SJSA1 (cell line): ENCODE measurements at regions not wholly inside any gene's neighbourhood (a gene's known extent, or its start where the extent isn't known, plus 50 kb on each side); places are given as distances from the start of the nearest gene placed in this dataset.

ENCODE experiments used
- DNase-seq, 2 experiments: peaks; one replicate each; pipeline ENCODE4 v3.0.0-alpha.2; 2015 to 2020; ENCODE audit warnings: low spot score in 2 of 2, low read depth in 1 of 2
- H3K27ac ChIP-seq: fragments of 250-450 bp; sonication (Bioruptor Pico); 2 replicates; pipeline ENCODE4 v1.5.1; 2020; ENCODE audit warnings: mild to moderate bottlenecking, moderate library complexity
- H3K27me3 ChIP-seq: fragments of 250-450 bp; sonication (Bioruptor Pico); replicated peaks from 2 replicates; pipeline ENCODE4 v1.5.1; 2020; ENCODE audit warnings: mild to moderate bottlenecking, moderate library complexity
- H3K36me3 ChIP-seq: fragments of 250-450 bp; sonication (Bioruptor Pico); 2 replicates; pipeline ENCODE4 v1.5.1; 2020; ENCODE audit warnings: mild to moderate bottlenecking
- H3K4me1 ChIP-seq: fragments of 250-450 bp; sonication (Bioruptor Pico); replicated peaks from 2 replicates; pipeline ENCODE4 v1.6.1; 2021; ENCODE audit warnings: mild to moderate bottlenecking
- H3K4me3 ChIP-seq: fragments of 250-450 bp; sonication (Bioruptor Pico); 2 replicates; pipeline ENCODE4 v1.5.1; 2020; ENCODE audit warnings: mild to moderate bottlenecking
- H3K9me3 ChIP-seq: fragments of 250-450 bp; sonication (Bioruptor Pico); replicated peaks from 2 replicates; pipeline ENCODE4 v1.5.1; 2020; ENCODE audit warnings: mild to moderate bottlenecking

DNA sequence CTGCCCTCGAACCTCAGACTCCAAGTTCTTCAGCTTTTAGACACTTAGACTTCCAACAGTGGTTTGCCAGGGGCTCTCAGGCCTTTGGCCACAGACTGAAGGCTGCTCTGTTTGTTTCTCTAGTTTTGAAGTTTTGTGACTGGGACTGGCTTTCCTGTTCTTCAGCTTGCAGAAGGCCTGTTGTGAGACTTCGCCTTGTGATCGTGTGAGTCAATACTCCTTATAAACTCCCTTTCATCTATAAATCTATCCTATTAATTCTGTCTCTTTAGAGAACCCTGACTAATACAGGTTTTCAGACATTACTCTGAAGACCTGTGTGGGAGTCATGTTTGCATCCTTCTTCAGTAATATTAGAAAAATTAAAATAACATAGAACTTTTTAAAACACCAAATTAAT lies 289.1 kb downstream of the RMST start:
- Histone ChIP-seq H3K27ac (no peak overlapping the region), H3K9me3 (no peaks in the 10 kb centered on the region), H3K36me3 (no peaks in the 10 kb centered on the region), H3K27me3 (no peaks in the 10 kb centered on the region), H3K4me3 (no peak overlapping the region), H3K4me1 (no peaks in the 10 kb centered on the region)
- DNase-seq = no peak

DNA sequence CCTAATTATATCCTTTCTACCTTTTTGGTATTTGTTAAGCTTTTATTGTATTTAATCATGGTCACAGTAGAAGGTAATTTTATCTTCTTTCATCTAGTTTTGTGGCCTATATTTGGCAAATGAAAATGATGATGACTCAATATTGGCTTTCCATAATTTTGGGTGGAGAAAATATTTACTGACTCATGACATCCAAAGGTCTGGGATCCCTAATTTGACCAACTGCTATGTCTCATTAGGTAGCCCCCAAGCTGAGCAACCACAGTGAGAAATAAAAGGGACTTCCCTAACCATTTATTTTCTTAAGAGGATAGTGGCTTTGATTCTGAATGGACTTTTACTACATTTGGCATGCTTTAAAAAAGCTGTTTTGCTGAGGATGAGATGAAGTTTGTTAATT lies 289.5 kb downstream of the RMST start:
- no peak for DNase-seq
- Histone ChIP-seq H3K4me1 (no peaks in the 10 kb centered on the region), H3K9me3 (no peaks in the 10 kb centered on the region), H3K27ac (no peak overlapping the region), H3K27me3 (no peaks in the 10 kb centered on the region), H3K36me3 (no peaks in the 10 kb centered on the region), H3K4me3 (no peak overlapping the region)

DNA sequence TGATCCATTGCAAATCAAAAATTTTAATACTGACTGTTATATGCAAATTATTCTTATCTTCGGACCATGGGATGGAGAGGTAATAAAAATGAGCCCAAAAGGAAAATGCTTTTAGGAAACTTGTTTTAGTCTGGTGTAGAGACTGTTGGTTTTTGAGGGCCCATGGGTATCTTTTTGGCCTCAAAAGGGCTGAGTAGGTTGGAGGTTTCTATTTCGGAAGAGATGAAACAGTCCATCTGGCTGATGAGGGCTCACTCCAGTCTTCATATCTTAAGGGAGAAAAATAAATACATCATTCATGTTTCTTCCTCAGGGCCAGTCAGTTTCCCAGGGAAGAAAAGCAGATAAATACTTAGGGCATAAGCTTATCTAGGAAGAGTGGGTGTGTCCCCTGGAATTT lies 290.7 kb downstream of the RMST start:
- DNase-seq = no peak

DNA sequence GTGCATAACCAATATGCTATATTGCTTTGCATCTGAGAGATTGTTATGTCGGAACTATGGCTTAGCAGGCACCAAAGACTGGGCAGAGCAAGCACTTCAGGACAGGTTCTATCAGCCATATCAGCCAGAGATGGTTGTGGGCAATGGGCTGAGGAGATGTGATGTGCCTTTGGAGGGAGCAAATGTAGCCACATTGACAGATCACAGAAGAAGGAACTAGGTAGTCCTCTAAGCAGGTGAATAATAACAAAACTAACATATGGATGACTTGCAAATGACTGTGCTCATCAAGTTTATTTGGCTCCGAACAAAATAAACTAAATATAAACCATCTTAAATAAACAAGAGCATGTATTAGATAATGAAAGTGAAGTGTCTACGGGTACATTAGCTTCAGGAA lies 291.7 kb downstream of the RMST start:
- no peak for DNase-seq
- no peaks in the 10 kb centered on the region for H3K36me3 ChIP-seq
- H3K4me1 ChIP-seq = no peaks in the 10 kb centered on the region
- H3K4me3 ChIP-seq = no peak overlapping the region
- no peaks in the 10 kb centered on the region for H3K27me3 ChIP-seq
- no peaks in the 10 kb centered on the region for H3K9me3 ChIP-seq
- no peak overlapping the region for H3K27ac ChIP-seq

More for the DNA sequence above, 290.7 kb downstream of the RMST start:
- Histone ChIP-seq H3K27ac (no peak overlapping the region), H3K4me3 (no peak overlapping the region), H3K4me1 (no peaks in the 10 kb centered on the region), H3K36me3 (no peaks in the 10 kb centered on the region), H3K27me3 (no peaks in the 10 kb centered on the region), H3K9me3 (no peaks in the 10 kb centered on the region)

DNA sequence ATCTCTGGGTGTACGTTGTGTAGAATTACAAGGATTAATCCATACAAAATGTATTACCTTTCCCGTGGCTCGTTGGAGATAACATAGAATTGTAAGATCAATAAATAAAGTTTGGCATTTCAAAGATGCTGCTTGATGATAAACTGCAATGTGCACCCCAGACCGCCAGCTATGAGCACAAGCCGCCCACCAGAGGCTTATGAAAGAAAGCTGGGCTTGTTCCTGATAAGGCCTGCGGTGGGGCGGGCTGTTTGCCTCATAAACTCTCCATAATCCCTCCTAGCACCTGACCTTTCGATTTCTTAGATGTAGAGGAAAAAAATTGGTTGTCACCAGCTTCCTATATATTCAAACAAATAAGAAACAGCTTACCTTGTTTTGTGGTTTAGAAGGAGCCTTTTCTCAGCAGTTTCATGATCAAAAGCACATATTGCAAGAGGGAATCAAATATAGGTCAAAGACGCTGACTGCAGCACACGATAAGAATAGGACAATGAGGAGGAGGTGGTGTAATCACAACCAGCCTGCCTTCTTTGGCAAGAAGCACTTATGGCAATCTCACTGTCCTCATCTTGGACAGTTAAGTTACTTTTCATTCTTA lies 293.6 kb downstream of the RMST start:
- Histone ChIP-seq H3K27me3 (no peaks in the 10 kb centered on the region), H3K9me3 (no peaks in the 10 kb centered on the region), H3K36me3 (no peaks in the 10 kb centered on the region), H3K4me3 (no peak overlapping the region), H3K27ac (no peak overlapping the region), H3K4me1 (no peaks in the 10 kb centered on the region)
- DNase-seq = no peak

DNA sequence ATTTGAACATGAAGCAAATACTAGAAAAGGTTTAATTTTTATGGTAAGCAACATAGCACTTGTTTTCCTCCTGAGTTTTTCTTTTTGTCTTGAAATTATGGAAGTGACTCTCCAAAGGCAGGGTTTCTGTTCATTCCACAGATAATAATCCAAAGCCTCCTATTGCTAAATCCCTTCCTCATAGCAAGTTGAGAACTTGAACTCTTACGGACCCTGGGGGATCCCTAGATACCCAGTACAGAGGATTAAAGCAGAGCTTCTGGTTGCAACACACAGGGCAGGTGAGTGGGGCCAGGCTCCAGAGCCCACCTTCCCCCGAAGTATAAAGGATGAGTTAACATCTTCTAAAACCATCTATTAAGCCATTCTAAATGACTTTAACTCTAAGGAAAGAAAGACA lies 294.1 kb downstream of the RMST start:
- no peak for DNase-seq
- H3K36me3 ChIP-seq = no peaks in the 10 kb centered on the region
- H3K9me3 ChIP-seq = no peaks in the 10 kb centered on the region
- H3K4me1 ChIP-seq = no peaks in the 10 kb centered on the region
- H3K27ac ChIP-seq = no peak overlapping the region
- no peaks in the 10 kb centered on the region for H3K27me3 ChIP-seq
- no peak overlapping the region for H3K4me3 ChIP-seq

DNA sequence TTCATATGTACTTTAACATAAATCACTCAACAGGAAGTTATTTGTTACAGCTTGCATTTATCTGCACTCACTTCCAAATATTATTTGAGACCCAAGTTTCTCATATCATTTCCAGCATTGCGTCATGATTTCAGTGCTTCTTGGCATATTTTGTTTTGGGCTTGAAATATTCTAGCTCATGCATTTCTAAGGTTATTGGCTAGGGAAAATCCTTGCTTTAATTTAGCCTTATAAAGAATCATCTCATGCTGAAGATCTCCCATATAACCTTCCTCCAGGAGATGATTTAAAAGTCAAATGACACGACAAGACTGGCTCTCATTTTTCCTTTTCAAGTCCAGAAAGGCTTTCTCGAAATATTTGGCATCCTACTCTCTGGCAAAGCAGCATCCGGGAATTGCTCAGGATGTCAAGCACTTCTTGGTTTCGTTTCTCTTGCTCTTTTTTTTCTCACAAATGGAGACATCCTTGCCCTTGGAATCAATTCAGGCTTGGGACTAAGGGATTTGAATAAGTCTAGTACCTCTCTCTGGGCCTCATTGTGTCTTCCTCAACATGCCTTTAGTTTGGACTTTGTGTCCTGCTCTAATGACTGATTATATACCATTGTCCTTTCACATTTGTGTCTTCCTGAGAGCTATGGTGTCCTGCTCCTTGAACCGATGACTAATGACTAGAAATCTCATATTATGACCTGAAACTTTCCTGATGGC lies 295.0 kb downstream of the RMST start:
- Histone ChIP-seq H3K4me3 (no peak overlapping the region), H3K4me1 (no peaks in the 10 kb centered on the region), H3K27me3 (no peaks in the 10 kb centered on the region), H3K9me3 (no peaks in the 10 kb centered on the region), H3K27ac (no peak overlapping the region), H3K36me3 (no peaks in the 10 kb centered on the region)
- DNase-seq = no peak

DNA sequence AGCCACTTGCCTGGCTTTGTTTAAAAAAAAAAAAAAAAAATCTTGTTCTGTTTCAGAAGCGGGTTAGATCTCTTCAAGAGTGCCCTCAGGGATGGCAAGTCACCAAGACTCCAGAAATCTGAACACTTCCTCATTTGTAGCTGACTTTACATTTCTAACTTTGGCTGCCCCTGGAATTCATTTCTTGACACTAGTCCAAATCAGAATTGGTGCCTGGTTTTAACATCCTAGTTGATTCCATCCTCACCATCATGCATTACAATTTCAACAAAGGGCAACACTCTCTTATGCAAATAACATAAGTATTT lies 295.5 kb downstream of the RMST start:
- H3K4me3 ChIP-seq = no peak overlapping the region
- H3K36me3 ChIP-seq = no peaks in the 10 kb centered on the region
- no peaks in the 10 kb centered on the region for H3K4me1 ChIP-seq
- DNase-seq = no peak
- H3K27me3 ChIP-seq = no peaks in the 10 kb centered on the region
- no peak overlapping the region for H3K27ac ChIP-seq
- no peaks in the 10 kb centered on the region for H3K9me3 ChIP-seq

DNA sequence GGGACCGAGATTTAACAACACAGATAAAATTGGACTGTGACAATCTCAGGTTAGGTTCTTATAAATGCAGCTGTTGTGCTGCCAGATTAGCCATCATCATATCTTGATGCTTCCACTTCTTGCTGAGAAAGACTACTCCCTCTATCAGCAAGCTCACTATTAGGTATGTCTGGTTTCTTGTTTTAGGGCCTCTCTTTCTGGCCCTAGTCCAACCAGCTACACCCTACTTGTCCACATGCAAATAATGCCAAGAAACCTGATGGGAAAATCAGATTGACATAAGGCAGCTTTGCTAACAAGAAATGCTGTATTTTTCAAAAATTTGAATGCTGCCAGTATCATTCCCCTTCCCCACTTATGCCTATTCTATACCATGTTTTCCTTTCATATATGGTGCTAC lies 296.0 kb downstream of the RMST start:
- no peak for DNase-seq
- no peak overlapping the region for H3K4me3 ChIP-seq

DNA sequence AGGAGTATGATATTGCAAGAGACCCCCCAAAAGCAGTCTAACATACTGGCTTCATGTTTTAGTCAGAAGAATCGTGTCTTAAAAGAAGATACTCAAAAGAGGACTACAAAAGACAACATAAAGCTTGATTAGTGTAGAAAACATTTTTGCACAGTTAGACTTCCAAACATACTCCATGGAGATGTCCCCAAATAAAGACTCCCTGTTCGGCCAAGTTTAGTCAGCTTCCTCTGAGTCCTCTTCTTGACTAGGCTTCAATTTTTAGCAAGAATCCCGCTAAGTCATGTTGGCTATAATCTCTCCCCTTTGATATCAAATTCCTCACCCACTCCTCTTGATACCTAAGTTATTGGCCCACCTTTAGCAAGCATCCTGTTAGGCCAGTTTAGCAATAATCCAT lies 298.0 kb downstream of the RMST start:
- Histone ChIP-seq H3K27ac (no peak overlapping the region), H3K4me1 (no peaks in the 10 kb centered on the region), H3K4me3 (no peak overlapping the region), H3K9me3 (no peaks in the 10 kb centered on the region), H3K36me3 (no peaks in the 10 kb centered on the region), H3K27me3 (no peaks in the 10 kb centered on the region)
- no peak for DNase-seq

More for the DNA sequence above, 296.0 kb downstream of the RMST start:
- Histone ChIP-seq H3K27me3 (no peaks in the 10 kb centered on the region), H3K9me3 (no peaks in the 10 kb centered on the region), H3K27ac (no peak overlapping the region), H3K4me1 (no peaks in the 10 kb centered on the region), H3K36me3 (no peaks in the 10 kb centered on the region)

DNA sequence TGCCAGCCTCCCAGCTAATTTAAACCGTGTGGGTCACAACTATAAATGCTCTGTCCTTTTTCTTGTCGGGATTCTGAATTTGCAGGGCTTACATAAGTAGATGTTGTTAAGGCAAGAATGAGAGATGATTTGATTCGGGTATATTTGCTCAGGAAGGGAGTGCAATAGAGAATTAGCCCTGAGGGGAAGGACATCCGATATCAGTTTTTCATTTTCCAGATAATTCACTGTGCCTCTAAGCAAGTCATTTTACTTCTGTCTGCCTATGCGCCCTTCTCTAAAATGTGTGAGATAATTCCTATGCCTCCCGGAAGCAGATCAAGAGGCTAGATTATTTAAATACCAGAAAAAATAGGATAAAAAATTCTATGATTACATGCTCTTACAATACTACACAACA lies 300.5 kb downstream of the RMST start:
- Histone ChIP-seq H3K36me3 (no peaks in the 10 kb centered on the region), H3K27ac (no peak overlapping the region), H3K4me1 (no peaks in the 10 kb centered on the region), H3K4me3 (no peak overlapping the region), H3K27me3 (no peaks in the 10 kb centered on the region), H3K9me3 (no peaks in the 10 kb centered on the region)
- no peak for DNase-seq

DNA sequence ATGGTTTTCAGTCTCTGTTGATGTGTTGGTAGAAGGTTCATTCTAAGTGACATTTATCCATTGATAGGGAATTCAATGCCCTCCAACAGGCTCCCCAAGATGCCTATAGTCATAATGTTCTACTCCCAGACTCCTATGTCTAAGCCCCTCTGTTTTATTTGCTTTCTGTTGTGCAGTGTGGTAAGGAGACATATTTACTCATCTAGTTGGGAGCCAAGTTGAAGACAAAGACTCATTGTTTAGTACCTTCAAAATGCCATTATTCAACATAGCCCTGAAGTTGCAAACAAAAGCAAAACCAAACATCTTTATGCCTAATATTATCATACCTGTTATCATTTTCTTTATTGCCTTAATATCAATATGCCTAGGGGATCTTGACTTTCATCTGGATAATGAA lies 302.1 kb downstream of the RMST start:
- Histone ChIP-seq H3K9me3 (no peaks in the 10 kb centered on the region), H3K27ac (no peak overlapping the region), H3K4me1 (no peaks in the 10 kb centered on the region), H3K27me3 (no peaks in the 10 kb centered on the region), H3K36me3 (no peaks in the 10 kb centered on the region), H3K4me3 (no peak overlapping the region)
- no peak for DNase-seq

DNA sequence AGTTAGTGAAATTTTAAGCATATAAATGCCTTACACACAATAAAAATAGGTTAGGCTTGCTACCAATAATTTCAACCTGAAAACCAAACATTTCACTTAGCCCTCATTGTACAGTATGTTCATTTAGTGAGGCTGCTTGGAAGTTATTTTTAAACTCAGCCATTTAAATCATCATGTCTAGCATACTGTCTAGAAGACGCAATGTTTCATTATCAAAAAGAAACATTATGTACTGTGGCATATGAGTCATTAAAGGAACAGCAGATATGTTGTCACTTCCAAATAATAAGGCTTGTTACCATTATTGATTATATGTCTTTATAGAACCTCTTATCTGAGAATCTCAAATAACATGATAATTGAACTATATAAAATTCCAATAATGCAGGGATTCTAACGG lies 304.7 kb downstream of the RMST start:
- no peak for DNase-seq
- no peak overlapping the region for H3K4me3 ChIP-seq
- no peaks in the 10 kb centered on the region for H3K9me3 ChIP-seq
- no peaks in the 10 kb centered on the region for H3K27me3 ChIP-seq
- no peak overlapping the region for H3K27ac ChIP-seq
- no peaks in the 10 kb centered on the region for H3K36me3 ChIP-seq
- no peaks in the 10 kb centered on the region for H3K4me1 ChIP-seq

DNA sequence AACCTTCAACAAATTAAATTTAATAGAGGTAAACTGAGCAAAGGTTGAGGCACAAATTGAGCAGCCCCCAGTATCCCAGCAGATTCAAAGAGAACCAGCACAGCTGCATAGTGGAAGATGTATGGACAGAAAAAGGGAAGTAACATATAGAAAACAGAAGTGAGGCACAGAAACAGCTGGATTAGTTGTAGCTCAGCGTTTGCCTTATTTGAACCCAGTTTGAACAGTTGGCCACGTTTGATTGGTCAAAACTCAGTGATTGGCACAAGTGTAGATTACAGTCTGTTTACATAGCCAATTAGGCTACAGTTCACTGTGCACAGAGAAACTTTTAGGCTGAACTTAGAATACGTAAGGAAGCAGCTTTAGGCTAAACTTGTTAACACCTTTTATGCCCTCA lies 315.5 kb downstream of the RMST start:
- Histone ChIP-seq H3K9me3 (no peaks in the 10 kb centered on the region), H3K4me3 (no peak overlapping the region), H3K27me3 (no peaks in the 10 kb centered on the region)

DNA sequence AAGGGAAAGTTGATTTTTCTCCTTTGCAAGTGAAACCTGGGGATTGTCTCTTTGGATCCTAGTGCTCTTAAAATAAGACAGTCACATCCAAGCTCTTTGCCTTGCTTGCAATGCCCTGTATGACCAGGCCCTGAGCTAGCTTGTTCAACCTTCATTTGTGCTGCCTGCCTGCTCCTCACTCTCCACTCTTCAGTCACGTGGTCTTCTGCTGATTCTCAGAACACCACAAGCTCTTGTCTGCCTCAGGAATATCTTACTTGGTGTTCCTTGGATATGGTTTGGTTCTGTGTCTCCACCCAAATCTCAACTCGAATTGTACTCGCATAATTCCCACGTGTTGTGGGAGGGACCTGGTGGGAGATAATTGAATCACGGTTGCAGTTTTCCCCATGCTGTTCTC lies 318.7 kb downstream of the RMST start:
- Histone ChIP-seq H3K27ac (no peak overlapping the region), H3K27me3 (no peaks in the 10 kb centered on the region), H3K4me3 (no peak overlapping the region), H3K4me1 (no peaks in the 10 kb centered on the region), H3K9me3 (no peaks in the 10 kb centered on the region), H3K36me3 (no peaks in the 10 kb centered on the region)
- DNase-seq = no peak

More for the DNA sequence above, 315.5 kb downstream of the RMST start:
- DNase-seq = no peak
- Histone ChIP-seq H3K4me1 (no peaks in the 10 kb centered on the region), H3K36me3 (no peaks in the 10 kb centered on the region), H3K27ac (no peak overlapping the region)
